GM21529 (cell line): ENCODE measurements at regions not wholly inside any gene's neighbourhood (a gene's known extent, or its start where the extent isn't known, plus 50 kb on each side); places are given as distances from the start of the nearest gene placed in this dataset.
"Not testable (repeated sequence)": the region's sequence is repeated elsewhere in the genome, so short reads cannot be mapped to it uniquely, and the experiment has no call there.

Experiments
- ATAC-seq: cut with Tn5 transposase; IDR thresholded peaks from one replicate; pipeline ENCODE4 v1.9.1; 2021; ENCODE audit not compliant: unreplicated experiment

DNA sequence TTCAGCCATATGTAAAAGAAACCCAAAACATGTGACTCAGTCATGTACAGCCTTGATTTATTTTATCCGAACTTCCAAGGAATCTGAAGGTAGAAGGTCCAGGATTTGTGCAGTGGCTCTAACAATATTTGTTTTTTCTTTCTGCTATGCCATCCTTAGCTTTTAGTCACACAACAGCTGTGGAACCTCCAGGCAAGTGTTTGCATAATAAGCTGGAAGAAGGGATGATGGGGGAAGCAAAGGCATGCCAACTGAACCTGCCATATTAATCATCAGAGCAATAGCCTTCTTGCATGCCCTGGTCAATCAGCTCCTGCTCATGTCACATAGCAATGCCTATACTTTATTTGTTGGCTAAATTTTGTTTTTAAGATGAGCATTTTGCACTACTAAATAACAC is 444.7 kb upstream of the ARPP21 start:
- no peak for ATAC-seq

GRCh38 chr3:35198857-35199256 is 440.5 kb upstream of the ARPP21 start:
- no peak for ATAC-seq

GRCh38 chr3:35200056-35200455 is 439.3 kb upstream of the ARPP21 start:
- no peak for ATAC-seq

DNA sequence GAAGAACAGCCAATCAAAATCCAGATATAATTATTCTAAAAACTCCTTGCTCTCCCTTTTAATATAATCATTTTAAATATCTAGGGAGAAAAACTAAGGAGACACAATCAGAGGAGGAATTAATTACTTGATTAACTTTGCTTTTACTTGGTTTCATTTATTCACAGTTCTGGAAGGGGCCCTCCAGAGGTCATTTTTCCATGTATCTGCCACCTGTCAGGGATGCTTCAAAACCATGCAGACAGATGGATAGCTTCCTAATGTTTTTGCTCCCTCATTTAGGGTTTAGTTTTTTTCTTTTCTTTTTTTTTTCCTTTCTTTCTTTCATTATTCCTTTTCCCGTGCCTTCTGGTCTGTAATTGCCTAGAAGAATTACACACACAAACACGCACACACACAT is 438.1 kb upstream of the ARPP21 start:
- no peak for ATAC-seq

GRCh38 chr3:35215525-35216500 is 423.5 kb upstream of the ARPP21 start:
- no peak for ATAC-seq

GRCh38 chr3:35216501-35217266 is 422.6 kb upstream of the ARPP21 start:
- no peak for ATAC-seq

- no peak for ATAC-seq
These were observed 415.5 kb upstream of the ARPP21 start for GRCh38 chr3:35223632-35224394.

DNA sequence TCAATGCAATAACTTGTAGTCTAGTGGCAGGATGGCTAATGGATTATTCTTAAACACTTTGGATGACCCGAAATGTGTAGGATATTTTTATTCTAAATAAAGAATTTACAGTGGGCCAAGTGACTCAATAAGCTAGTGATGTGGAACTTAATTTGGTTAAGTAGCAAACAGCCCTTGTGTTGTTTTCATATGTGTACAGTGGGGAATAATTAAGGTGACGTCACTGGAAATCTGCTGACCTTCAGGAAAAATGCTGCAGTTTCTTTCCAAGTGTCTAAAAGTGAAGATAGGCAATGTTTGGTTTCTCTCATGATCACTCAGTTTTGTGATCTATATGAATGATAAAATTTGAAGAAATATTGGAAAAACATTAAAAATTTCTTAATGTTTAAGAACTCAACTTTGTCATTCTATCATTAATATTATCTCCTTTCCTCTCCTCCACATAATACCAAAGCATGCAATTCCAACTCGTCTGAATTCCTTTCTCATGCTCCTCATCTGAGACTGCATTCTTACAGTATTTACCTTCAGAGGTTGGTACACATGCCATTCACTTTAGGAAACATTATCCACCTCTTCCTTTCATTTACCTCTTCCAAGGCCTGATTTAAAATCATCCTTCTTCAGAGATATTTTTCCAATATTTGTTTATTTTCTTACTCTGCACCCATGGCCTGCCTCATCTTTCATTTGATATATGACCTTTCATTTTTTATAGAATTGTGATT is 414.6 kb upstream of the ARPP21 start:
- ATAC-seq, result no peak

GRCh38 chr3:35241236-35241635 is 398.1 kb upstream of the ARPP21 start:
- no peak for ATAC-seq

DNA sequence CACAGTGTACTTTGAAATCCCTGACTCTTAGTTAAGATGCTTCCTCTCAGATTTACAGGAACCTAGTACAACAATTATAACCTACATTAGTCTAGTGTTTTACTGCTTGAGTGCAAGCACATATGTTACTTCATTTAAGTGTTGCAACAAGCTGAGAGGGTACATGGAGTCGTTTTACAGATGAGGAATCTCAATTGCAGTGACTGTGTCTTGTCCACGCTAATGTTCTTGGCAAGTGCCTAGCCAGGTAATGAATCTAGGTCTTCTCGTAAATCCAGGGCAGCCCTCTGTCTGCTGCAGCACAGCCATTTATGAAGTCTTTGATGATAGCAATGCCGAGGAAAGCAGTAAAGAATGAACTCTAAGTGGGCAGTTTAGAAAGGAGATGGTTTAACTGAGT is 384.4 kb upstream of the ARPP21 start:
- ATAC-seq, result no peak

- no peak for ATAC-seq
These were observed 381.7 kb upstream of the ARPP21 start for GRCh38 chr3:35257641-35258040.

GRCh38 chr3:35262406-35262805 is 376.9 kb upstream of the ARPP21 start:
- no peak for ATAC-seq

GRCh38 chr3:35263477-35263876 is 375.8 kb upstream of the ARPP21 start:
- ATAC-seq, result no peak

- ATAC-seq, result not testable (repeated sequence)
These were observed 373.3 kb upstream of the ARPP21 start for GRCh38 chr3:35266065-35266464.

GRCh38 chr3:35275768-35276167 is 363.6 kb upstream of the ARPP21 start:
- no peak for ATAC-seq

GRCh38 chr3:35276568-35276967 is 362.8 kb upstream of the ARPP21 start:
- ATAC-seq, result no peak

DNA sequence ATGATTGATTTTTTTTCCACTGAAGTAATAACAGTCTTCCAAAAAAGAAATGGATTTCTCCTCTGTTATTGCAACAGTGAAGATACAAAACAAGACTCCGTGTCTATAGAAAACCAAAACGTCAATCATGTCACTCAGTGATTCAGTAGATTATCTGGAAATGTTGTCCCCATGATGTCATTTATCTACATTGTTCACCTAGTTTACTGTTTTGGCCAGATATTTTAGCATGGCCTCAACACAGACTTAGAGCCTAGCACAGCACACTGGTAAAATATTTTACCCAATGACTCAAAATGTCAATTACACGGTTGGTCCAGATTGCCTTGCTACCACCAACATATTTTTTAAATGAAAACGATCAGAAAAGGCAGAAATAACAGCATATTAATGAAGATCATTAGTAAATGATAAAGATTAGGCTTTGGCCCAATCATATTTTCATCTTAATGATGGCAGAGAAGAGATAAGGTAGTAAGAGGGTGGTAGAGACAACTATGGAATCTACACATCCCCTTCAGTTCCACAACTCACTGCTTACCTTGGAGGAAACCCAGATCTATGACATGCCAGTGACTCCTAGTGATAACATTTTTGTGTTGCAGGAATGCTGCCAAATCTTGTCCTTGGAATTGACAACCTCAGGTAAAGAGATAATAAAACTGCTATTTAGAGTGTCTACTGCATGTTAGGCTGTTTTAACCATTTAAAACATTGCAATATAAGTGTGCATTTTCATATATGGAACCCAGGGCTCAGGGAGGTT is 347.7 kb upstream of the ARPP21 start:
- ATAC-seq, result no peak

- no peak for ATAC-seq
These were observed 346.8 kb upstream of the ARPP21 start for GRCh38 chr3:35292568-35292967.

DNA sequence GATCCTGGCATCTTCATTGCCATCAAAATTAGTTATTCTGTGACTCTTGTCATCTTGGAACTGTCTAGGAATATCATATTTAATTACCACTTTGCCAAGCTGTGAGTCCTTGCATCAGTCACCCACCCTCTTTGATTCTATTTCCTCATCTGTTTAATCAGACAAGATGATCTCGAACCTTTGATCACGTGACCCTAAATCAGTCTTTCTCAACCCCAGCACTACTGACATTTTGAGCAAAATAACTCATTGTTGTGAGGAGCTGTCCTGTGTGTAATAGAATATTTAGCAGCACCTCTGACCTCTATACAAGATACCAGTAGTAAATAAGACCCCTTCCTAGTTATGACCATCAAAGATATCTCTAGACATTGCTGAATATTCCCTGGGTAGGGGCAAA is 343.4 kb upstream of the ARPP21 start:
- ATAC-seq, result no peak

DNA sequence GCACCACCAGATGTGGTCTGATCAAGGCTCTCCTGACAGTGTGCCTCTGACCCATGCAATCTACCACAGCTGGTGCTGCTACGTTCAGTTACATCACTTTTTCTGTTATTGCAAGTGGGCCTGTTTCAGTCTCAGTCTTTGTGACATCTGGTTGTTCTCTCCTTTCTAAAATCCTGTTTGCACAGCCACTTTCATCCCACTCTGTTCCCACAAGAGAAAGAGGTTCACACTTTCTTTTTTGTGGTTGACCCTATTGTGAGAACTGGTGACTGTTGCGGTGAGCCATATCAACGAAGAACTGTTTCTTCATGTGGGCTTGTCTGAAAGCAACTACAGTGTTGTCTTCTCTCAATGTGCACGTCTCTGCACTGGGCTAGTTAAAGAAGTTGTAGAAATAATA is 342.8 kb upstream of the ARPP21 start:
- peak; percentile 65 for ATAC-seq
